T1000 (cell line): ENCODE measurements at regions not wholly inside any gene's neighbourhood (a gene's known extent, or its start where the extent isn't known, plus 50 kb on each side); places are given as distances from the start of the nearest gene placed in this dataset.

Experiments
- DNase-seq: peaks from one replicate; lab custom pipeline; 2025; ENCODE audit warnings: mixed read lengths; lab: John Stamatoyannopoulos, UW

- no peak for DNase-seq
These were observed 501.5 kb downstream of the BCL11A start for GRCh38 chr2:60051991-60052390.

GRCh38 chr2:60047944-60048525, 505.4 kb downstream of the BCL11A start:
- DNase-seq = no peak

DNA sequence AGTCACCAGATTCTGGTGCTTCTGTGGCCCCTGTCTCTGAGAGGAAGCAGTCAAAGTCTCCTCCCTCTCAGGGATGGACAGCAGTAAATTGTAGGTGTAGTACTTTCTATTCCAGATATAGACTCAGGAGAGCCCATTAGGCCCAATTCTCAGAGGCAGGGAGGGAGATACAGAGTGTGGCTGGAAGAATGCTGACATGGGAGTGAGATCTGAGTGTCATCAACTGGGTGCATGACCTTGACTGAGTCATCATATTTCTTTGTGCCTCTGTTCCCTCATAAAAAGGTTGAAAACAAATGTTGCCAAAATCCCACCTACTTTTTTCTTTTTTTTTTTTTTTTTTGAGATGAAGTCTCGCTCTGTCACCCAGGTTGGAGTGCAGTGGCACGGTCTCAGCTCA, 506.1 kb downstream of the BCL11A start:
- DNase-seq = no peak

DNA sequence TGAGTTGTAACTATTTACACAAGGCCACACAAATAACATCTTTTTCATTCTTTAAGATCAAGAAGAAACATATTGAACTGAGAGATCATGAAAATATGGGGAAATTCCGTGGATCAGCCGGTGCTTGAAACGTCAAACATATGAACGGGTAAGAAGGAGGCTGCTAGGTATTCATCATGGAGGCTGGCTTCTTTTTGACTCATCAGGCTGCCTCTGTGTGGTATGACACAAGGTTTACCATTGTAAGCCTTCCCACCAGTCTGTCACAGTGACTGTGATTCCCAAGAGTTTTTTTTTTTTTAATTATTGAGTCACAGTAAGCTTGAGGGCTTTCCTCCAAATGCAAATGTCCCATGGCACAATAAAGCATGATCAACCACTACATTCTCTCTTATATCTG, 506.9 kb downstream of the BCL11A start:
- DNase-seq = no peak

GRCh38 chr2:60045456-60045855, 508.0 kb downstream of the BCL11A start:
- no peak for DNase-seq

DNA sequence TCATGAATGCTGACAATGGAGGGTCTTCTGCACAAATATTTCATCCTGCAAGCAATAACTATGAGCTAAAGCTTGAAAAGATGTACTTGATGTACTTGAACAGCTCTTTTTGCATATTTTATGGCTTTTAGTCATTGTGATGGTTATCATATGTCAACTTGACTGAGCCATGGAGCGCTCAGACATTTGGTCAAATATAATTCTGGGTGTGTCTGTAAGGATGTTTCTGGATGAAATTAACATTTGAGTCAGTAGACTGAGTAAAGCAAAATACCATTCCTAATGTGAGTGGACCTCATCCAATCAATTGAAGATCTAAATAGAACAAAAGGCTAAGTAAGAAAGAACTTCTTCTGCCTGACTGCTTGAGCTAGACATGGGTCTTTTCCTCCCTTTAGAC, 509.0 kb downstream of the BCL11A start:
- DNase-seq = no peak

- no peak for DNase-seq
These were observed 511.4 kb downstream of the BCL11A start for GRCh38 chr2:60042023-60042422.

DNA sequence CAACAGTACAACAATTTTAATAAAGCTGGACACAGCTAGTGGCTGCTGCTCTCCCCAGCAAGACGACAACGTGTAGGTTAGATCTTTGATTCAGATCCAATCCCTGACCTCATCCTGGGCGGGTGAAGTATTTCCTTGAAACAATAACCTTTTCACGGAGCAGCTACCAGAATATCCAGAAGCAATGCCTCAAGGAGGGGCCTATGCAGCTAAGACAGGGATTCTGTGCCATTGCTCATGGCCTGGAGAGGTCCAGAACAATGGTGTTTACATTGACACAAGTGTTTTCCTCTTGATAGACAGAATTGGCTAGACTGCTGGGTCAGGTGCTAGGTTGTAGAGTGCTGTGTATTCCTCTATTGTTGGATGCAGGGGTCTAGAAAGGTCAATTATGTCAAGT, 520.1 kb downstream of the BCL11A start:
- no peak for DNase-seq

DNA sequence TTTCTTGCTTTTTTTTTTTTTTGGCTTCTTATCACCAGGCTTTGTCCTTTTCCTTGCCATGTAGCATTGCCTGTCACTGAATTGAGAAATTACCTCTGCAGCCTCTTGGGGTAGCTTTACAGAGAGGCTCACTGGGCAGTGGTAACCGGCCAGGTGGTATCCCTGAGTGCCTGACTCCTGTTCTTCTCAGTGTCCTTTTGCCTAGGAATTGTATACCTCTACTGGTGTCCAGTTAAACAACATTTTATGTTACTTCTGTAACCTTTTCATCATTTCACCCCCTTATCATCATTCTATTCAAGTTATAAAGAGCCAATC, 523.9 kb downstream of the BCL11A start:
- DNase-seq = no peak

DNA sequence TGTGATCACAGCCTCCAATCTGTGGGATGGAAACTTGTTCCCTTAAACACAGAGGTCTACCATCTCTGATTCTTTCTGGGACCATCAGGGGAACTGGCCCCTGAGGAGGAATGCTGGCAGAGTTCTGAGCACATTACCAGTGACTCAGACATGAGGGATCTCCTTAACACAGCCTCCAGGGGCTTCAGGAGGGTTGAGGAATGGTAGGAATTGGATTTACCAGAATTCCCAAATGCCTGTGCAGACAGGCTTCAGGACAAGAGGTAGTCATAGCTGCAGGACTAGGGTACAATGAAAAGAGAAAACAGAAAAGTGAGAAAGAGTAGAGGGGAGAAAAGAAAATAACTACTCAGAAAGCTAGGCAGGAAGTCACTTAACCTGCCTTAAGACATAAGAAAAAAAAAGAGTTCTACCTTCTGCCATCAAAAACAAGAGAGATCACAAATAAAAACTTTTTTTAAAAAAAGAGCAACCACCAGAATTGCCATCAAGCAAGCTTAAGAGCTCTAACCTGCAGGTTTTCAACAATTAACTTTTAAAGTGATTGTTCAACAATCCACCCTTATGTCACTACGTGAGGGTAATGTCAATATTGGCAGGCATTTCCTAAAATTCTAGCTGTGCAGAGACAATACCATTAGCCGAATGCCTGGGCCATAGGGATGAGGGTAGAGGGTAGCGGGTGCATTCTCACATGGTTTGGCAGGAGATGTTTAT, 524.4 kb downstream of the BCL11A start:
- peak; percentile 12 for DNase-seq

GRCh38 chr2:60025496-60025895, 528.0 kb downstream of the BCL11A start:
- DNase-seq = no peak

GRCh38 chr2:60023256-60023985, 530.0 kb downstream of the BCL11A start:
- DNase-seq = no peak

- DNase-seq = no peak
These were observed 545.8 kb downstream of the BCL11A start for GRCh38 chr2:60007671-60008070.

DNA sequence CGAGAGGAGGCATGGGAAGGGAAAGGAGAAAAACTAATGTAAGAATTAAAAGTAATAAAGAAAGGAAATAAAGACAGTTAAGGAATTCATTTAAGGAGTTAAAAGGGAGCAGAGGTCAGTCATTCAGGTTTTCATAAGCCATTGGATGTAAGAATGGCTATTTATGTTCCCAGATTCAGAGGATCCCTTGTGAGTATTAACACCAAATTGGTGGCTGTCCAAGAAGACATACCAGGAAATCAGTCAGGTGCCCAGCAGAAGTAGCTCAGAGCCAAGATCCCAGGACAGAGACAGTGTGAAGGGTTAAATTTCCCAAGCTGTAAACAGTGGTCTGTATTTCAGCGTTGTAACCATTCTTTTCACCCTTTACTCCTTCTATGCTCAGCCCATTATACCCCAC, 550.4 kb downstream of the BCL11A start:
- DNase-seq = no peak

DNA sequence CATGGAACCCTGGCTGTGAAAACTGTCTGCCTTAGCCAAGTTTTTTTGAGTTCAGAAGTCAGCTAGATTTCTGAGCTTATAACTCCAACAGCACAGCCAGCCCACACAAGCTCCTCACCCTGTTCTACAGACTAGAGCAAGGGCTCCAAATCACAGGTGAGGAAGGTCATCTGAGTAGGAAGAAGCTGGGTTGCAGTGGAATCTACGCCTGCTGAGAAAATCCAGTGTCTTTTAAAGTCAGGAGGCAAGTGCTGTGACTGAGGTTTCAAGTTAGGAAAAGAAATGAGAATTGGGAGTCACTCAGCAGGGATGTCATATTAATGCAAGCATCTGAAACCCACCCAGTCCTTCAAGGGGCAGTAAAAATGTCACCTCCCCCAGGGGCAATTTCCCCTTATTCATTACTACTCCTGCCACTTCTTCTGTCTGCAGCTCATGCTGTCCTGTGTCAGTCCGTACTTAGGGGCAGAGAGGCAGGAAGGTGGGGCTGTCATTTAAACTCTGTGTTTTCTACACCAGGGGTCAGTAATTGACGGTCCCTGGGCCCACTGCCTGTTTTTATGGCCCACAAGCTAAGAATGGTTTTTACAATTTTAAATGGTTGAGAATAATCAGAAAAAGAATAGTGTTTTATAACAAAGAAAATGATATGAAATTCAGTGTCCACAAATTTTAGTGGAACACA, 551.1 kb downstream of the BCL11A start:
- no peak for DNase-seq

DNA sequence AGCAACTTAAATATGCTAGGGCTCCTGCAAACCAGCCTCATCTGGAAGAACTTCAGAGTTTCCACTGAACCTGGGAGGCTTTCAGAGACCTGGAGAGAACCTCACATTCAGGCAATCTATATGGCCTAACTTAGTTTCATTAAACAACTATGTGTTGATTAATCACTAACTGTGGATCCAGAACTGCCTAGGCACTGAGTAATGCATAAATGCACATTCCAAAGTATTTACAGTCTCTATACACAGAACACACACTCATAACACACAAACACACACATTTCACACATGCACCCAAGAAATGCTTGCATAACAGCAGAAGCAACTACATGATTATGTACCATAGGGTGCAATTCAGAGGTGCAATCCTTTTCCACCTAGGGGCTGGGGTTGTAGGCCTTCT, 552.8 kb downstream of the BCL11A start:
- DNase-seq = no peak

DNA sequence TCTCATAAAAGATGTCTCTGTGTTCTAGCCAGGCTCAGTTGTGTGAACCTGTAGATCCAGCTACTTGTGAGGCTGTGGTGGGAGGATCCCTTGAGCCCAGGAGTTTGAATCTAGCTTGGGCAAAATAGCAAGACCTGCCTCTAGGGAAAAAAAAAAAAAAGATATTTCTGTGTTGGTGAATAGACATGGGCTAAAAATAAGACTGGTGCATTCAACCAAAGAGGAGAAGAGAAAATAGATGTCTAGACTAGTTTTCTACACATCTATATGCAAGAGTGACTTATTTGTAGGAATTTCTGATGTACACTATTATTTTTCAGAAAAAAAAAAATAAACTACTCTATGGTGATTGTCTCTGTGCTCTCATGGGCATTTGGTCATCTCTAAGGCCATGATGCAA, 555.1 kb downstream of the BCL11A start:
- no peak for DNase-seq

DNA sequence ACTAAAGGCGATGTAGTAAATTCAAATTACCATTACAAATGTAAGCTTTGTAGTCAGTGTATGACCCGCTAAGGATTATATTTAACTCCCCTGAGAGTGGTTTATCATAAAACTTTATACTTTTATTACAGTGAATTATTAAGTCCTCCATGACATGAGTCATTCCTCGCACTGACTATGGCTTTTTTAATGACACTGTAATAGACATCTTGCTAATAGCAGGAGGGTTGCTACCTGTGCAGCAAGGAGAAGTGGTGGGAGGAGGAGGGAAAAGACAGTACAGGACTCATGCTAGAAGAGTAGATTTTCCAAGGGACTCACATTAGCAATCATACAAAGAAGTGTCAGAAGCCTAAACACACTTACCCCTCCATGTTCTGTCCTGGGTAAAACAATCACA, 556.1 kb downstream of the BCL11A start:
- no peak for DNase-seq

GRCh38 chr2:59996855-59997254, 556.6 kb downstream of the BCL11A start:
- no peak for DNase-seq

DNA sequence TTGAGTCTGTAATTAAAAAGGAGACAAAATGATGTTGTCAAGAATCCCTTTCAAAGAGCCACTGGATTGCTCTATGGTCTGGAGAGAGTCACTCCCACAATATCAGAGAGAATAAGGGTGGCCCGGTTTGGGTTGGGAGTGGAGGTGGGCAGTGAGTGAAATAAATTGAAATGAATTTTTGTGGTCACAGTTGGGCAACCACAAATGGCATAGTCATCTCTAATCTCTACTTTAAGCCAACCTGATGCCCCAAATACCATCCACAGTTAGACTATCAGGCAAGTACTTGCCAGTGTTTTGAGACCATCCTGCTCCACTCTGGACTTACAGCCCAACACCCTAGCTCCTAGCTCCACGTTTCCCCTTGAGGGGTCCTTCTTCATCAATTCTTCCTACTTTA, 559.7 kb downstream of the BCL11A start:
- DNase-seq = no peak

- DNase-seq = no peak
These were observed 565.1 kb downstream of the BCL11A start for GRCh38 chr2:59988341-59988740.

DNA sequence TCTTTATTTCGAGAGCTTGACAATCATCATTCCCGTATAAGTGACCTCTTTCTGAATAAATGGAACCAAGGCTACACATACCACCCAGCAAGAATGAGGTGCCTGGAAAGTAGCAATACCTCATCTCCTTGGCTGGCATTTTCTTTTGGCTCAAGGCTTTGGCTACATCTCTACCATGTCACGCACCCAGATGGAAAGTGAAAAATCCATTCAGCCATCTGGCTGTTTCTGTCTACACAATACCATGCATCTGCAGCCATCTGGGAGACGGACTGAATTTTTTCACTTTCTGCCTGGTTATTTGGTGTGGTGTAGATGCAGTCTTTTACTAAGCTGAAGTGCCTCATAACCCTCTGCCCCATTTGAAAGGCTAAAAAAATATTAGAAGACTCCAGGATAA, 566.9 kb downstream of the BCL11A start:
- no peak for DNase-seq

DNA sequence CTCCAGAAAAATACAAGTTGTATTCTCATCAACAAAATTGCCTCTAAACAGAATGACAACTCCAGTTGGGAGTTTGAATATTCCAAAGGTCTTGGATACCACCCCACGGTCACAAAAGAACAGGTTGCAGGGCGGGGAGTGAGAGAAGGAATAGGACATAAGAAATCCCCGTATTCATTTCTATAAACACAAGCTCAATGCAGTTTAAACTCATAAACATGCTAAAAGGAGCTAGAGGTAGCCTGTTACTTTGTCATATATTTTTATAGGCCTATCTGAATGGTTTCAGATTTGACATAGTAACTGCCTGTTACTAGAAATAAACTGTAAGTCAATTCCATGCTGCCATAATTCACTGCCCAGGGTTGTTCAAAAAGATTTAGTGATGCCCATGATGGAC, 567.5 kb downstream of the BCL11A start:
- no peak for DNase-seq
